GM12872 (cell line): ENCODE measurements at regions not wholly inside any gene's neighbourhood (a gene's known extent, or its start where the extent isn't known, plus 50 kb on each side); places are given as distances from the start of the nearest gene placed in this dataset.

Experiments
- CTCF ChIP-seq: IDR thresholded peaks from 3 replicates; pipeline ENCODE4 v1.5.1; 2011; ENCODE audit warnings: low read depth, mild to moderate bottlenecking, low read length, moderate library complexity; ENCODE audit not compliant: insufficient read depth

- no peak for TF ChIP-seq CTCF
Observed at GRCh38 chr12:131352296-131352900, 358.5 kb upstream of the SFSWAP start.

- TF ChIP-seq CTCF, result no peak
Observed at GRCh38 chr12:131353376-131353775, 357.5 kb upstream of the SFSWAP start.

GRCh38 chr12:131353826-131354225 lies 357.1 kb upstream of the SFSWAP start:
- TF ChIP-seq CTCF, result no peak

- TF ChIP-seq CTCF, result no peak
Observed at GRCh38 chr12:131355361-131356245, 355.3 kb upstream of the SFSWAP start.

GRCh38 chr12:131356485-131357184 lies 354.3 kb upstream of the SFSWAP start:
- TF ChIP-seq CTCF, result no peak

GRCh38 chr12:131357185-131357747 lies 353.6 kb upstream of the SFSWAP start:
- no peak for TF ChIP-seq CTCF

- no peak for TF ChIP-seq CTCF
Observed at GRCh38 chr12:131357920-131358319, 353.0 kb upstream of the SFSWAP start.
